Peyer's patch (tissue), 4 donors: ENCODE measurements at regions not wholly inside any gene's neighbourhood (a gene's known extent, or its start where the extent isn't known, plus 50 kb on each side); places are given as distances from the start of the nearest gene placed in this dataset.
"Not testable (repeated sequence)": the region's sequence is repeated elsewhere in the genome, so short reads cannot be mapped to it uniquely, and the experiment has no call there.

ENCODE experiments used
- DNase-seq, 3 donors: peaks; one replicate each; pipeline ENCODE4 v3.0.0-alpha.2; 2017 to 2019
- H3K27ac ChIP-seq, 4 donors: fragments of 200-600 bp; sonication (generic); one replicate each; pipeline ENCODE4 v1.5.1; 2016 to 2019
- H3K27me3 ChIP-seq, 2 donors: fragments of 200-600 bp; sonication (generic); one replicate each; pipeline ENCODE4 v1.5.1; 2019
- H3K36me3 ChIP-seq, 3 donors: fragments of 200-600 bp; sonication (generic); one replicate each; pipeline ENCODE4 v1.5.1; 2016 to 2019
- H3K4me1 ChIP-seq, 4 donors: fragments of 200-600 bp; sonication (generic); one replicate each; pipeline ENCODE4 v1.5.1; 2016 to 2019
- H3K4me3 ChIP-seq, 4 donors: fragments of 200-600 bp; sonication (generic); 1 replicate in 3 of 4; 2 replicates in 1 of 4; pipeline ENCODE4 v1.5.1; 2016 to 2019; ENCODE audit warnings: mild to moderate bottlenecking in 1 of 4
- H3K9me3 ChIP-seq, 4 donors: fragments of 200-600 bp; sonication (generic); one replicate each; pipeline ENCODE4 v1.5.1; 2016 to 2019; ENCODE audit warnings: mild to moderate bottlenecking in 1 of 4
- POLR2A ChIP-seq, 2 donors: fragments of 450-650 bp; IDR thresholded peaks; one replicate each; pipeline ENCODE4 v1.5.1; 2017; ENCODE audit warnings: antibody characterized with exemption in 2 of 2, mild to moderate bottlenecking in 2 of 2, moderate library complexity in 2 of 2
- TF ChIP-seq, protein P1 (sequence below), 6 experiments: fragments of 450-650 bp in 4 of 6; fragments of 200-600 bp in 2 of 6; sonication (generic) in 1 of 6; IDR thresholded peaks; one replicate each; pipeline ENCODE4 v1.5.1; 2017 to 2019; ENCODE audit warnings: antibody characterized with exemption in 6 of 6, mild to moderate bottlenecking in 3 of 6, moderate library complexity in 1 of 6

DNA sequence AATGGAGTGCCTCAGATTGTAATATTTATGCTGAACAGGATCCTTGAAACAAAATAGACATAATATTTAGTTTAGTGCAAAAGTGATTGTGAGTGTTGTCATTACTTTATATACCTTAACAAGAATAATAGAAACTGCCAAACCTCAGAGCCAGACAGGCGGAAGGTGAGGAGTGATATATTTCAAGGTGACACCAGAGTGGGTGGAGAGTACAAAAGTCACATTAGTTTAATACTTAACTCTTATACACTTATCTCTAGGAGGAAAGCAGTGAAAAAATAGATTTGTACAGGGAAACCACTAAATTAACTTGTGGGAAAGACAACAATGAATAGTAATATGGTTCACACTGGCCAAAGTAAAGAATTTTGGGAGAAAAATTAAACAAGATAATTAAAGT is 342.8 kb upstream of the NDST4 start:
- Histone ChIP-seq H3K9me3 (no peaks in the 10 kb centered on the region), H3K27ac (no peak overlapping the region)
- DNase-seq: no peak

DNA sequence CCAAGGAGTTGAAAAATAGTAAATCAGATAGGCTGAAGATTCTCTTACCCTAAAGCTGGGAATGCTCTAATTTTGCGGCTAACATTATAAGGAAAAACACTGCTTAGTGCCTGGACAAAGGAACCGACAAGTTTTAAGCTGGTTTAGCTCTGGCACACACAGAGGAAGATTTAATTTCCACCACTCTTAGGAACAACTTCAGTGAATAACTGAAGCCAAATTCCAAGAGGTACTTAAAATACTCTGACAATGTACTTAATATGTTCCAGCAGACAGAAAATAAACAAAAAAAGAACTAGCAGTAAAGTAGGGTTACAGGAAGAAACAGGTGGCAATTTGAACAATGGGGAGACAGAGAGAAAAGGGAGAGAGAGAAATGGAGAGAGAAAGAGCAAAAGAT is 340.8 kb upstream of the NDST4 start:
- Histone ChIP-seq H3K27ac (no peak overlapping the region), H3K4me3 (no peak overlapping the region), H3K9me3 (no peaks in the 10 kb centered on the region), H3K4me1 (peaks cover 0 to 21% (median 0%) of the 10 kb centered on the region in 4 donors), H3K27me3 (no peaks in the 10 kb centered on the region), H3K36me3 (no peaks in the 10 kb centered on the region)
- no peak for TF ChIP-seq POLR2A (IDR thresholded peaks at IDR 0.05)
- TF ChIP-seq, protein P1, sequence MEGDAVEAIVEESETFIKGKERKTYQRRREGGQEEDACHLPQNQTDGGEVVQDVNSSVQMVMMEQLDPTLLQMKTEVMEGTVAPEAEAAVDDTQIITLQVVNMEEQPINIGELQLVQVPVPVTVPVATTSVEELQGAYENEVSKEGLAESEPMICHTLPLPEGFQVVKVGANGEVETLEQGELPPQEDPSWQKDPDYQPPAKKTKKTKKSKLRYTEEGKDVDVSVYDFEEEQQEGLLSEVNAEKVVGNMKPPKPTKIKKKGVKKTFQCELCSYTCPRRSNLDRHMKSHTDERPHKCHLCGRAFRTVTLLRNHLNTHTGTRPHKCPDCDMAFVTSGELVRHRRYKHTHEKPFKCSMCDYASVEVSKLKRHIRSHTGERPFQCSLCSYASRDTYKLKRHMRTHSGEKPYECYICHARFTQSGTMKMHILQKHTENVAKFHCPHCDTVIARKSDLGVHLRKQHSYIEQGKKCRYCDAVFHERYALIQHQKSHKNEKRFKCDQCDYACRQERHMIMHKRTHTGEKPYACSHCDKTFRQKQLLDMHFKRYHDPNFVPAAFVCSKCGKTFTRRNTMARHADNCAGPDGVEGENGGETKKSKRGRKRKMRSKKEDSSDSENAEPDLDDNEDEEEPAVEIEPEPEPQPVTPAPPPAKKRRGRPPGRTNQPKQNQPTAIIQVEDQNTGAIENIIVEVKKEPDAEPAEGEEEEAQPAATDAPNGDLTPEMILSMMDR (IDR thresholded peaks at IDR 0.05): no peak
- no peak for DNase-seq

More for the DNA sequence above, 342.8 kb upstream of the NDST4 start:
- TF ChIP-seq, protein P1 (IDR thresholded peaks at IDR 0.05): no peak
- TF ChIP-seq POLR2A (IDR thresholded peaks at IDR 0.05): no peak
- peaks cover 0 to 21% (median 0%) of the 10 kb centered on the region in 4 donors for H3K4me1 ChIP-seq
- H3K27me3 ChIP-seq: no peaks in the 10 kb centered on the region
- no peak overlapping the region for H3K4me3 ChIP-seq
- H3K36me3 ChIP-seq: no peaks in the 10 kb centered on the region

DNA sequence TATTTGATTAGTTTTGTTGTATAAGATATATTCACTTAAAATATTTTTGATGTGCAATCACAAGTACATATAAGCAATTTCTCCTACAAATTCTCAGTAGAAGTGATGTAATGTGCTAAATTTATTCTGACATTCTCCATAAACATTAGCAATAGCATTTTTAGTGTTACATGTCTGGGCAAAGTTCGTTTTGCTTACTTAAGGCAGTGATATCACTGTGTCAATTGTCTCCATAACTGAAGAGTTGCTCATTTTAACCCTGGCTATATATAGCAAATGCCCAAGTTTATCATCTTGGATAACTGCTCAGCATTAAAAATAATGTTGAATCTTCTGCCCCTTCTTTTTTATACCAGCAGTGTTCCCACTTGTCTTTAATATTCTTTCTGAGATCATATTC is 340.0 kb upstream of the NDST4 start:
- DNase-seq: no peak

DNA sequence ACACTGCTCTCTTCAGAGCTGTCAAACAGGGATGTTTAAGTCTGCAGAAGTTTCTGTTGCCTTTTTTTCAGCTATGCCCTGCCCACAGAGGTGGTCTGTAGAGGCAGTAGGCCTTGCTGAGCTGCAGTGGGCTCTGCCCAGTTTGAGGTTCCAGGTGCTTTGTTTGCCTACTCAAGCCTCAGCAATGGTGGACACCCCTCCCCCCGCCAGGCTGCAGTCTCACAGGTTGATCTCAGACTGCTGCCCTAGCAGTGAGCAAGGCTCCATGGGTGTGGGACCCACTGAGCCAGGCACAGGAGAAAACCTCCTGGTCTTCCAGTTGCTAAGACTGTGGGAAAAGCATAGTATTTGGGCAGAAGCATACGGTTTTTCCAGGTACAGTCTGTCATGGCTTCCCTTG is 338.8 kb upstream of the NDST4 start:
- not testable (repeated sequence) for H3K27ac ChIP-seq, DNase-seq, H3K36me3 ChIP-seq, H3K27me3 ChIP-seq, H3K9me3 ChIP-seq, H3K4me3 ChIP-seq
- peaks cover 0 to 21% (median 0%) of the 10 kb centered on the region in 4 donors for H3K4me1 ChIP-seq

More for the DNA sequence above, 340.0 kb upstream of the NDST4 start:
- no peaks in the 10 kb centered on the region for H3K36me3 ChIP-seq
- H3K4me1 ChIP-seq: peaks cover 0 to 21% (median 0%) of the 10 kb centered on the region in 4 donors
- no peaks in the 10 kb centered on the region for H3K9me3 ChIP-seq
- H3K27ac ChIP-seq: no peak overlapping the region
- no peaks in the 10 kb centered on the region for H3K27me3 ChIP-seq
- TF ChIP-seq POLR2A (IDR thresholded peaks at IDR 0.05): no peak
- TF ChIP-seq, protein P1 (IDR thresholded peaks at IDR 0.05): no peak
- H3K4me3 ChIP-seq: no peak overlapping the region

DNA sequence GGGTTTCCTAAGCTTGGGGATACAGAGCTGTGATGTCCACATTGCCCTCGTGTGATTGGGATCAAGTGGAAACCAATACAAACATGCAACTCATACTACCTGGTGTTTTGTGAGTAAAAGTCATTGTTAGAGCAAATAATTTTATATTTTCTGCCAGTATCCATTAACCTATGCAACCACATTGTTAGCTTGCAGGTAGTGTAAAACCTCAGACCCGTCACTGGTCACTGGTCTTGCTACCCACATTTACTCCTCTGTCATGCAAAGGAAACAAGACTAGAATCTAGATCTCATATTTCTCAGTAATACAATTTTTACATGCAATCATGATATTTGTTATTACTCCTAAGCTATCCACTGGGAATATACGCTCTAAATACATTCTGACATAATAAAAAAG is 324.3 kb upstream of the NDST4 start:
- no peaks in the 10 kb centered on the region for H3K4me1 ChIP-seq
- no peaks in the 10 kb centered on the region for H3K36me3 ChIP-seq
- H3K9me3 ChIP-seq: no peaks in the 10 kb centered on the region
- no peak overlapping the region for H3K4me3 ChIP-seq
- no peak overlapping the region for H3K27ac ChIP-seq
- TF ChIP-seq, protein P1 (IDR thresholded peaks at IDR 0.05): no peak
- no peak for TF ChIP-seq POLR2A (IDR thresholded peaks at IDR 0.05)
- no peak for DNase-seq
- no peaks in the 10 kb centered on the region for H3K27me3 ChIP-seq

DNA sequence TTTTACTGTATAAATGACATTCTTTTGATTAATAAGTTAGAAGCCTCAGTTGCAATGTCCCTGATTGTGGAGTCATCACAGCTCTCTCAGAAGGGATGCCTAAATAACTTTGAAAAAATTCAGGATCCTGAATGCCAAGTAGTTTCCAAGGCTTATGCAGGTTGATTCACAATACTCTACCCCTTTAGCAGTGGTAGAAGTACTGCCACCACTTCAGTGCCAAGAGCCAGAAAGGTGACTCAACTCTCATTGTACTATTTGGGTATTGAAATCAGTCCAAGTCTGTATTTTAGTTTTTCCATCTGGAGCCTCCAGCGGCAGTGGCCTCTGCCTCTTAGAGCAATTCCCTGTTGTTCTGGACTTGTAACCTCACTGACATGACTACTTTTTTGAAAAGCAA is 320.1 kb upstream of the NDST4 start:
- Histone ChIP-seq H3K4me3 (no peak overlapping the region), H3K36me3 (no peaks in the 10 kb centered on the region), H3K9me3 (no peaks in the 10 kb centered on the region), H3K27ac (no peak overlapping the region), H3K4me1 (no peaks in the 10 kb centered on the region), H3K27me3 (no peaks in the 10 kb centered on the region)
- TF ChIP-seq POLR2A (IDR thresholded peaks at IDR 0.05): no peak
- TF ChIP-seq, protein P1 (IDR thresholded peaks at IDR 0.05): no peak
- DNase-seq: no peak
